Stomach (tissue), 4 donors: ENCODE measurements at regions not wholly inside any gene's neighbourhood (a gene's known extent, or its start where the extent isn't known, plus 50 kb on each side); places are given as distances from the start of the nearest gene placed in this dataset.

Experiments used
- CTCF ChIP-seq, 7 experiments: fragments of 450-650 bp in 4 of 7; fragments of 200-600 bp in 3 of 7; sonication (generic) in 3 of 7; IDR thresholded peaks; one replicate each; pipeline ENCODE4 v1.5.1; 2016 to 2019; ENCODE audit warnings: antibody characterized with exemption in 7 of 7, control low read depth in 2 of 7, mild to moderate bottlenecking in 1 of 7
- EP300 ChIP-seq: sonication (generic); formaldehyde crosslinking; IDR thresholded peaks from one replicate; pipeline ENCODE4 v1.6.1; 2017; ENCODE audit warnings: antibody characterized with exemption
- POLR2A ChIP-seq, 4 donors: fragments of 450-650 bp; IDR thresholded peaks; one replicate each; pipeline ENCODE4 v1.6.1; 2016; ENCODE audit warnings: antibody characterized with exemption in 4 of 4, control low read depth in 2 of 4, mild to moderate bottlenecking in 1 of 4, moderate library complexity in 1 of 4
- POLR2AphosphoS5 ChIP-seq, 3 donors: sonication (generic); formaldehyde crosslinking; IDR thresholded peaks; one replicate each; pipeline ENCODE4 v1.6.1; 2016; ENCODE audit warnings: antibody characterized with exemption in 3 of 3

- TF ChIP-seq CTCF (IDR thresholded peaks at IDR 0.05), result no peak
- TF ChIP-seq POLR2A (IDR thresholded peaks at IDR 0.05), result no peak
- no peak for TF ChIP-seq POLR2AphosphoS5 (IDR thresholded peaks at IDR 0.05)
- no peak for TF ChIP-seq EP300
These were observed 497.9 kb upstream of the RAB6C start for GRCh38 chr2:129481306-129482219.
